Body of pancreas (tissue), 4 donors: ENCODE measurements at regions not wholly inside any gene's neighbourhood (a gene's known extent, or its start where the extent isn't known, plus 50 kb on each side); places are given as distances from the start of the nearest gene placed in this dataset.

Experiments used
- CTCF ChIP-seq, 7 experiments: fragments of 450-650 bp in 4 of 7; fragments of 200-600 bp in 3 of 7; sonication (generic) in 3 of 7; IDR thresholded peaks; one replicate each; pipeline ENCODE4 v1.5.1; 2016 to 2019; ENCODE audit warnings: antibody characterized with exemption in 7 of 7
- POLR2A ChIP-seq, 3 donors: fragments of 450-650 bp; IDR thresholded peaks; one replicate each; pipeline ENCODE4 v1.6.1; 2016; ENCODE audit warnings: antibody characterized with exemption in 3 of 3, mild to moderate bottlenecking in 2 of 3

GRCh38 chr10:1824928-1825327 is 87.6 kb upstream of the ADARB2 start:
- TF ChIP-seq CTCF (IDR thresholded peaks at IDR 0.05) (no peak), POLR2A (IDR thresholded peaks at IDR 0.05) (no peak)
